ENCODE measurements at regions not wholly inside any gene's neighbourhood (a gene's known extent, or its start where the extent isn't known, plus 50 kb on each side); places are given as distances from the start of the nearest gene placed in this dataset.

GRCh38 chr2:88834866-88835265, 143.4 kb downstream of the RPIA start:
- Histone ChIP-seq H3K4me2 (ENCODE audit: low read depth, low read length, poor library complexity, severe bottlenecking) (peak overlapping the region; percentile 81), H3K4me1 (ENCODE audit: low read length) (peaks cover 100% of the 10 kb centered on the region)

GRCh38 chr2:88835726-88836125, 144.3 kb downstream of the RPIA start:
- Histone ChIP-seq H3K27me3 (ENCODE audit: low read length) (no peaks in the 10 kb centered on the region), H3K79me2 (ENCODE audit: low read length) (peaks cover 55% of the 10 kb centered on the region), H4K20me1 (ENCODE audit: insufficient read depth, low read depth, low read length) (no peaks in the 10 kb centered on the region), H3K9ac (ENCODE audit: low read length) (peak overlapping the region; percentile 76), H2AFZ (ENCODE audit: low read length) (peak overlapping the region; percentile 45), H3K9me3 (ENCODE audit: low read length) (no peaks in the 10 kb centered on the region), H3K4me1 (ENCODE audit: low read length) (peaks cover 100% of the 10 kb centered on the region), H3K36me3 (ENCODE audit: insufficient read depth, low read length) (no peaks in the 10 kb centered on the region), H3K4me3 (ENCODE audit: low read length) (peak overlapping the region; percentile 30; the same call in 1 of the 2 replicates), H3K4me2 (ENCODE audit: low read depth, low read length, poor library complexity, severe bottlenecking) (peak overlapping the region; percentile 81), H3K9me2 (replicated peaks; ENCODE audit: insufficient read depth, low read length) (no peaks in the 10 kb centered on the region), H3K27ac (ENCODE audit: low read length) (peak overlapping the region; percentile 100)
- peak; percentile 77 for DNase-seq

More at GRCh38 chr2:88834866-88835265, 143.4 kb downstream of the RPIA start:
- H2AFZ ChIP-seq (ENCODE audit: low read length), result no peak overlapping the region
- H4K20me1 ChIP-seq (ENCODE audit: insufficient read depth, low read depth, low read length), result no peaks in the 10 kb centered on the region
- H3K79me2 ChIP-seq (ENCODE audit: low read length), result peaks cover 49% of the 10 kb centered on the region
- no peaks in the 10 kb centered on the region for H3K9me3 ChIP-seq (ENCODE audit: low read length)
- peak overlapping the region; percentile 50 for H3K4me3 ChIP-seq (ENCODE audit: low read length)
- H3K9ac ChIP-seq (ENCODE audit: low read length), result peak overlapping the region; percentile 76
- no peaks in the 10 kb centered on the region for H3K27me3 ChIP-seq (ENCODE audit: low read length)
- H3K27ac ChIP-seq (ENCODE audit: low read length), result peak overlapping the region; percentile 100
- H3K36me3 ChIP-seq (ENCODE audit: insufficient read depth, low read length), result no peaks in the 10 kb centered on the region
- H3K9me2 ChIP-seq (replicated peaks; ENCODE audit: insufficient read depth, low read length), result no peaks in the 10 kb centered on the region
- DNase-seq, result peak; percentile 61

GRCh38 chr2:88836351-88836750, 144.9 kb downstream of the RPIA start:
- peaks cover 58% of the 10 kb centered on the region for H3K79me2 ChIP-seq (ENCODE audit: low read length)

GRCh38 chr2:88837511-88838160, 146.2 kb downstream of the RPIA start:
- DNase-seq, result peak; percentile 72
- peak overlapping the region; percentile 100 for H3K27ac ChIP-seq (ENCODE audit: low read length)
- peaks cover 100% of the 10 kb centered on the region for H3K4me1 ChIP-seq (ENCODE audit: low read length)

More at GRCh38 chr2:88836351-88836750, 144.9 kb downstream of the RPIA start:
- no peaks in the 10 kb centered on the region for H3K36me3 ChIP-seq (ENCODE audit: insufficient read depth, low read length)
- H3K9me3 ChIP-seq (ENCODE audit: low read length), result no peaks in the 10 kb centered on the region
- peak overlapping the region; percentile 81 for H3K4me2 ChIP-seq (ENCODE audit: low read depth, low read length, poor library complexity, severe bottlenecking)
- H4K20me1 ChIP-seq (ENCODE audit: insufficient read depth, low read depth, low read length), result no peaks in the 10 kb centered on the region
- peak; percentile 66 for DNase-seq
- peak overlapping the region; percentile 45 for H2AFZ ChIP-seq (ENCODE audit: low read length)
- peak overlapping the region; percentile 30; the same call in 1 of the 2 replicates for H3K4me3 ChIP-seq (ENCODE audit: low read length)
- H3K9me2 ChIP-seq (replicated peaks; ENCODE audit: insufficient read depth, low read length), result no peaks in the 10 kb centered on the region
- H3K27ac ChIP-seq (ENCODE audit: low read length), result peak overlapping the region; percentile 100
- peaks cover 100% of the 10 kb centered on the region for H3K4me1 ChIP-seq (ENCODE audit: low read length)
- H3K27me3 ChIP-seq (ENCODE audit: low read length), result no peaks in the 10 kb centered on the region
- peak overlapping the region; percentile 76 for H3K9ac ChIP-seq (ENCODE audit: low read length)

GRCh38 chr2:88838165-88838635, 146.7 kb downstream of the RPIA start:
- Histone ChIP-seq H3K27me3 (ENCODE audit: low read length) (no peaks in the 10 kb centered on the region), H3K9me3 (ENCODE audit: low read length) (no peaks in the 10 kb centered on the region), H3K36me3 (ENCODE audit: insufficient read depth, low read length) (no peaks in the 10 kb centered on the region), H3K9me2 (replicated peaks; ENCODE audit: insufficient read depth, low read length) (no peaks in the 10 kb centered on the region), H3K9ac (ENCODE audit: low read length) (peak overlapping the region; percentile 76), H3K4me2 (ENCODE audit: low read depth, low read length, poor library complexity, severe bottlenecking) (peak overlapping the region; percentile 81), H2AFZ (ENCODE audit: low read length) (no peak overlapping the region), H3K4me1 (ENCODE audit: low read length) (peaks cover 100% of the 10 kb centered on the region), H3K4me3 (ENCODE audit: low read length) (peak overlapping the region; percentile 30), H3K27ac (ENCODE audit: low read length) (peak overlapping the region; percentile 100), H4K20me1 (ENCODE audit: insufficient read depth, low read depth, low read length) (no peaks in the 10 kb centered on the region), H3K79me2 (ENCODE audit: low read length) (peaks cover 50% of the 10 kb centered on the region)
- DNase-seq, result peak; percentile 88

More at GRCh38 chr2:88837511-88838160, 146.2 kb downstream of the RPIA start:
- H3K27me3 ChIP-seq (ENCODE audit: low read length), result no peaks in the 10 kb centered on the region
- no peak overlapping the region for H2AFZ ChIP-seq (ENCODE audit: low read length)
- H4K20me1 ChIP-seq (ENCODE audit: insufficient read depth, low read depth, low read length), result no peaks in the 10 kb centered on the region
- no peaks in the 10 kb centered on the region for H3K9me2 ChIP-seq (replicated peaks; ENCODE audit: insufficient read depth, low read length)
- H3K79me2 ChIP-seq (ENCODE audit: low read length), result peaks cover 55% of the 10 kb centered on the region
- H3K36me3 ChIP-seq (ENCODE audit: insufficient read depth, low read length), result no peaks in the 10 kb centered on the region
- peak overlapping the region; percentile 76 for H3K9ac ChIP-seq (ENCODE audit: low read length)
- peak overlapping the region; percentile 30 for H3K4me3 ChIP-seq (ENCODE audit: low read length)
- no peaks in the 10 kb centered on the region for H3K9me3 ChIP-seq (ENCODE audit: low read length)
- peak overlapping the region; percentile 81 for H3K4me2 ChIP-seq (ENCODE audit: low read depth, low read length, poor library complexity, severe bottlenecking)

- Histone ChIP-seq H3K9me3 (ENCODE audit: low read length) (no peaks in the 10 kb centered on the region), H3K4me3 (ENCODE audit: low read length) (peak overlapping the region; percentile 49), H3K36me3 (ENCODE audit: insufficient read depth, low read length) (no peaks in the 10 kb centered on the region), H2AFZ (ENCODE audit: low read length) (no peak overlapping the region), H3K4me2 (ENCODE audit: low read depth, low read length, poor library complexity, severe bottlenecking) (peak overlapping the region; percentile 81), H3K4me1 (ENCODE audit: low read length) (peaks cover 99% of the 10 kb centered on the region), H3K79me2 (ENCODE audit: low read length) (peaks cover 36% of the 10 kb centered on the region), H3K27ac (ENCODE audit: low read length) (peak overlapping the region; percentile 100), H3K27me3 (ENCODE audit: low read length) (no peaks in the 10 kb centered on the region), H3K9ac (ENCODE audit: low read length) (peak overlapping the region; percentile 76), H3K9me2 (replicated peaks; ENCODE audit: insufficient read depth, low read length) (no peaks in the 10 kb centered on the region), H4K20me1 (ENCODE audit: insufficient read depth, low read depth, low read length) (no peaks in the 10 kb centered on the region)
- DNase-seq, result peak; percentile 88
Measured at GRCh38 chr2:88841224-88841929, 149.9 kb downstream of the RPIA start.

- H4K20me1 ChIP-seq (ENCODE audit: insufficient read depth, low read depth, low read length), result no peaks in the 10 kb centered on the region
- H3K36me3 ChIP-seq (ENCODE audit: insufficient read depth, low read length), result no peaks in the 10 kb centered on the region
- peak overlapping the region; percentile 49 for H3K4me3 ChIP-seq (ENCODE audit: low read length)
- no peak overlapping the region for H2AFZ ChIP-seq (ENCODE audit: low read length)
- H3K9me2 ChIP-seq (replicated peaks; ENCODE audit: insufficient read depth, low read length), result no peaks in the 10 kb centered on the region
- H3K27me3 ChIP-seq (ENCODE audit: low read length), result no peaks in the 10 kb centered on the region
- H3K9me3 ChIP-seq (ENCODE audit: low read length), result no peaks in the 10 kb centered on the region
- peak; percentile 80 for DNase-seq
- H3K9ac ChIP-seq (ENCODE audit: low read length), result peak overlapping the region; percentile 76
- peak overlapping the region; percentile 100 for H3K27ac ChIP-seq (ENCODE audit: low read length)
- H3K4me2 ChIP-seq (ENCODE audit: low read depth, low read length, poor library complexity, severe bottlenecking), result peak overlapping the region; percentile 81
- peaks cover 99% of the 10 kb centered on the region for H3K4me1 ChIP-seq (ENCODE audit: low read length)
- peaks cover 26% of the 10 kb centered on the region for H3K79me2 ChIP-seq (ENCODE audit: low read length)
Measured at GRCh38 chr2:88842656-88843460, 151.4 kb downstream of the RPIA start.
